ENCODE measurements at regions not wholly inside any gene's neighbourhood (a gene's known extent, or its start where the extent isn't known, plus 50 kb on each side); places are given as distances from the start of the nearest gene placed in this dataset.

DNA sequence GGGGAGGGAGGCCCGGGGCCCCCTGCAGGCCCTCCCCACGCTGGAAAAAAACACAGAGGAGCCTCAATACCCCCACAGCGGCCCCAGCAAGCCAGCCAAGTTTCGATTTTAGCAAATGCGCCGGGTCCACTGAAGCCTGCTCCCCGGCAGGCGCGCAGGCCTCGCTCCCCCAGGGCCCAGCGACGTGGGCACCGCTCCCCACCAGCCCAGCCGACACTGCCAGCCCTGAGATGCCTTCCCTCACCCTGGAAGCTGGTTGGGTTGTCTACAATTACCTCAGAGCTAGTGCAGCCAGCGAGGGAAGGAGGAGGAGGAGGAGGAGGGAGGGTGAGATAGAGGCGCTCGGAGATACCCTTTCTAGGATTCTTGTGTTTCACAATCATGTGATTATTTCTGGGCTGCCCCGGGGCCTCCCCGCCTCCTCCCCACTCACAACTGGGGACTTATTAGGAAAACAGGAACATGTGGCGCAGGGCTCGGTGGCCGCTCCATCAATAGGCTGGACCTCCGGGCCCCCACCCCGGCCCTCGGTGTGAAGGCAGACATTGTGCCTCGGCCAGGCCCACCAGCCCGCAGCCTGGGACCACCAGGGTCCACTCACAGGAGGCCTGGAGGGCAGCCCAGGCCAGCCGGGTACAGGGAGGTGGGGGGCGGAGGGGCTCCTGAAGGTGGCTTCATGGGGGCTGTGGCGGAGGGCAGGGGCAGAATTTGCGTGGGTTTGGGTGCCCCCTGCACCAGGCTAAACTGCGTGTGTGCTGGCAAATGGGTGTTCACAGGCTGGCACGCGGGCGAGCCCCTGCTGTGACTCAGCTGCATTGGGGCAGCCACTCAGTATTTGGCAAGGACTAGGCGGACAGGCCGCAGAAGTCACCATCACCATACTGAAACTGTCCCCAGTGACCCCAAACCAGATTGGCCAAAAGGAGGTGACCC, 109.9 kb downstream of the NCOR2 start:
- TF ChIP-seq CTCF (IDR thresholded peaks at IDR 0.05) (no peak), POLR2A (IDR thresholded peaks at IDR 0.05) (no peak)
